T follicular helper cell (primary cell): ENCODE measurements at regions not wholly inside any gene's neighbourhood (a gene's known extent, or its start where the extent isn't known, plus 50 kb on each side); places are given as distances from the start of the nearest gene placed in this dataset.

Experiments
- DNase-seq: peaks from one replicate; pipeline ENCODE4 v3.0.0-alpha.2; 2020; ENCODE audit warnings: low read depth

GRCh38 chr6:98633886-98634285, 200.5 kb upstream of the POU3F2 start:
- DNase-seq, result no peak

GRCh38 chr6:98634569-98634968, 199.8 kb upstream of the POU3F2 start:
- DNase-seq, result no peak

- no peak for DNase-seq
Observed at GRCh38 chr6:98635191-98635590, 199.2 kb upstream of the POU3F2 start.

- no peak for DNase-seq
Observed at GRCh38 chr6:98636941-98637340, 197.4 kb upstream of the POU3F2 start.

GRCh38 chr6:98639089-98639635, 195.2 kb upstream of the POU3F2 start:
- DNase-seq, result no peak

GRCh38 chr6:98640366-98640765, 194.0 kb upstream of the POU3F2 start:
- no peak for DNase-seq

GRCh38 chr6:98641949-98642719, 192.2 kb upstream of the POU3F2 start:
- DNase-seq, result no peak

- DNase-seq, result no peak
Observed at GRCh38 chr6:98644063-98644462, 190.3 kb upstream of the POU3F2 start.

GRCh38 chr6:98648211-98648914, 186.0 kb upstream of the POU3F2 start:
- no peak for DNase-seq

- no peak for DNase-seq
Observed at GRCh38 chr6:98650941-98651340, 183.4 kb upstream of the POU3F2 start.

GRCh38 chr6:98653179-98653578, 181.2 kb upstream of the POU3F2 start:
- DNase-seq, result no peak

- no peak for DNase-seq
Observed at GRCh38 chr6:98657764-98658163, 176.6 kb upstream of the POU3F2 start.

- no peak for DNase-seq
Observed at GRCh38 chr6:98669371-98669770, 165.0 kb upstream of the POU3F2 start.

GRCh38 chr6:98670045-98670746, 164.2 kb upstream of the POU3F2 start:
- DNase-seq, result no peak

- no peak for DNase-seq
Observed at GRCh38 chr6:98672681-98673475, 161.5 kb upstream of the POU3F2 start.

GRCh38 chr6:98678481-98678880, 155.9 kb upstream of the POU3F2 start:
- no peak for DNase-seq

- no peak for DNase-seq
Observed at GRCh38 chr6:98686008-98686601, 148.3 kb upstream of the POU3F2 start.

GRCh38 chr6:98687752-98688151, 146.6 kb upstream of the POU3F2 start:
- DNase-seq, result no peak

GRCh38 chr6:98695091-98695801, 139.1 kb upstream of the POU3F2 start:
- DNase-seq, result no peak

GRCh38 chr6:98711380-98711779, 123.0 kb upstream of the POU3F2 start:
- no peak for DNase-seq

- no peak for DNase-seq
Observed at GRCh38 chr6:98716341-98716740, 118.0 kb upstream of the POU3F2 start.
